ENCODE measurements at regions not wholly inside any gene's neighbourhood (a gene's known extent, or its start where the extent isn't known, plus 50 kb on each side); places are given as distances from the start of the nearest gene placed in this dataset.

DNA sequence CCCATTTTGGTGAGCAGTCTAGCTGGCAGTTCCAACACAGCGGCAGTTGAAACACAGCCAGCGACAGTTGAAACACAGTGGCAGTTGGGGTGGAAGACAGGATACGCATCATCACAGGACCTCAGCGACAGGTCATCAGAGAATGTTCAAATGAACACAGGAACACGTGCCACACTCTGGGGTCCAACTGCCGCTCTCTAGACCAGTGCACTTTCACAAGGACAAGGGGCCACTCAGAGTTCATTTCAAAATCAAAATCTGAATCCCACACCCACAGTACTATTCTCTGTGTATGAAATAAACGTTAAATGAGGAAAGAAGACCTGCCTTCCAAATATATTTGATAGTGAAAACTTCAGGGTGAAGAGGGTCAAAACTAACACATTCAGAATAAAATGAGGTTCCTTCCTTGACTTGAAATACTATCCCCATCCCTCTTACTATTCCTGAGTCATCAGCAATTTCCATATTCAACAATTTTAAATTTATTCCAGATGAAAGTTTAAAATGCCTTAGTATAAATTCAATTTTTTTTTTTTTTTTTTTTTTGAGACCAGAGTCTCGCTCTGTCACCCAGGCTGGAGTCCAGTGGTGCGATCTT, 53.0 kb upstream of the SIMC1 start (continued):
- TF ChIP-seq, protein P1, sequence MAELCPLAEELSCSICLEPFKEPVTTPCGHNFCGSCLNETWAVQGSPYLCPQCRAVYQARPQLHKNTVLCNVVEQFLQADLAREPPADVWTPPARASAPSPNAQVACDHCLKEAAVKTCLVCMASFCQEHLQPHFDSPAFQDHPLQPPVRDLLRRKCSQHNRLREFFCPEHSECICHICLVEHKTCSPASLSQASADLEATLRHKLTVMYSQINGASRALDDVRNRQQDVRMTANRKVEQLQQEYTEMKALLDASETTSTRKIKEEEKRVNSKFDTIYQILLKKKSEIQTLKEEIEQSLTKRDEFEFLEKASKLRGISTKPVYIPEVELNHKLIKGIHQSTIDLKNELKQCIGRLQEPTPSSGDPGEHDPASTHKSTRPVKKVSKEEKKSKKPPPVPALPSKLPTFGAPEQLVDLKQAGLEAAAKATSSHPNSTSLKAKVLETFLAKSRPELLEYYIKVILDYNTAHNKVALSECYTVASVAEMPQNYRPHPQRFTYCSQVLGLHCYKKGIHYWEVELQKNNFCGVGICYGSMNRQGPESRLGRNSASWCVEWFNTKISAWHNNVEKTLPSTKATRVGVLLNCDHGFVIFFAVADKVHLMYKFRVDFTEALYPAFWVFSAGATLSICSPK (IDR thresholded peaks at IDR 0.05; ENCODE audit: borderline replicate concordance) = no peak
- TF ChIP-seq, protein P2, sequence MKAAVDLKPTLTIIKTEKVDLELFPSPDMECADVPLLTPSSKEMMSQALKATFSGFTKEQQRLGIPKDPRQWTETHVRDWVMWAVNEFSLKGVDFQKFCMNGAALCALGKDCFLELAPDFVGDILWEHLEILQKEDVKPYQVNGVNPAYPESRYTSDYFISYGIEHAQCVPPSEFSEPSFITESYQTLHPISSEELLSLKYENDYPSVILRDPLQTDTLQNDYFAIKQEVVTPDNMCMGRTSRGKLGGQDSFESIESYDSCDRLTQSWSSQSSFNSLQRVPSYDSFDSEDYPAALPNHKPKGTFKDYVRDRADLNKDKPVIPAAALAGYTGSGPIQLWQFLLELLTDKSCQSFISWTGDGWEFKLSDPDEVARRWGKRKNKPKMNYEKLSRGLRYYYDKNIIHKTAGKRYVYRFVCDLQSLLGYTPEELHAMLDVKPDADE (conservative IDR thresholded peaks at IDR 0.05; ENCODE audit: control insufficient read depth, low read depth, low read length) = 0 out of 2 replicates have a peak, but pooled peaks have one; percentile 41
- TF ChIP-seq ZBED1 (IDR thresholded peaks at IDR 0.05) (no peak), ZNF24 (IDR thresholded peaks at IDR 0.05) (no peak), ZNF57 (CRISPR knock-in tag; IDR thresholded peaks at IDR 0.05) (no peak), LCOR (CRISPR knock-in tag; IDR thresholded peaks at IDR 0.05) (no peak), MYC (IDR thresholded peaks at IDR 0.05; ENCODE audit: low read depth, low read length) (peak; percentile 73), MYC (CRISPR knock-in tag; IDR thresholded peaks at IDR 0.05; ENCODE audit: borderline replicate concordance, low read depth) (no peak), BHLHE40 (IDR thresholded peaks at IDR 0.05; ENCODE audit: low read length) (peak; percentile 79), KDM1A (IDR thresholded peaks at IDR 0.05) (no peak), SMAD4 (CRISPR knock-in tag; conservative IDR thresholded peaks at IDR 0.05) (peak; percentile 76; the same call in 1 of the 2 replicates), RUNX1 (IDR thresholded peaks at IDR 0.05; ENCODE audit: low read depth) (no peak), NR2C2 (CRISPR knock-in tag; IDR thresholded peaks at IDR 0.05) (0 out of 2 replicates have a peak, but pooled peaks have one; percentile 47), NR2C2 (tag; IDR thresholded peaks at IDR 0.05) (peak; percentile 85), LEF1 (IDR thresholded peaks at IDR 0.05) (no peak), POLR2AphosphoS2 (IDR thresholded peaks at IDR 0.05; ENCODE audit: low read length) (no peak), CTBP1 (IDR thresholded peaks at IDR 0.05; ENCODE audit: borderline replicate concordance) (no peak; the same call in 1 of the 2 replicates)
- TF ChIP-seq, protein P3, sequence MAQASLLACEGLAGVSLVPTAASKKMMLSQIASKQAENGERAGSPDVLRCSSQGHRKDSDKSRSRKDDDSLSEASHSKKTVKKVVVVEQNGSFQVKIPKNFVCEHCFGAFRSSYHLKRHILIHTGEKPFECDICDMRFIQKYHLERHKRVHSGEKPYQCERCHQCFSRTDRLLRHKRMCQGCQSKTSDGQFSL (CRISPR knock-in tag; IDR thresholded peaks at IDR 0.05) = no peak
- TF ChIP-seq, protein P3 (tag; IDR thresholded peaks at IDR 0.05) = peak in 1 of 2 experiments; percentile 40; a peak in 1 of 4 replicates
- TF ChIP-seq, protein P4, sequence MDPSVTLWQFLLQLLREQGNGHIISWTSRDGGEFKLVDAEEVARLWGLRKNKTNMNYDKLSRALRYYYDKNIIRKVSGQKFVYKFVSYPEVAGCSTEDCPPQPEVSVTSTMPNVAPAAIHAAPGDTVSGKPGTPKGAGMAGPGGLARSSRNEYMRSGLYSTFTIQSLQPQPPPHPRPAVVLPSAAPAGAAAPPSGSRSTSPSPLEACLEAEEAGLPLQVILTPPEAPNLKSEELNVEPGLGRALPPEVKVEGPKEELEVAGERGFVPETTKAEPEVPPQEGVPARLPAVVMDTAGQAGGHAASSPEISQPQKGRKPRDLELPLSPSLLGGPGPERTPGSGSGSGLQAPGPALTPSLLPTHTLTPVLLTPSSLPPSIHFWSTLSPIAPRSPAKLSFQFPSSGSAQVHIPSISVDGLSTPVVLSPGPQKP (CRISPR knock-in tag; IDR thresholded peaks at IDR 0.05) = no peak
- TF ChIP-seq, protein P5, sequence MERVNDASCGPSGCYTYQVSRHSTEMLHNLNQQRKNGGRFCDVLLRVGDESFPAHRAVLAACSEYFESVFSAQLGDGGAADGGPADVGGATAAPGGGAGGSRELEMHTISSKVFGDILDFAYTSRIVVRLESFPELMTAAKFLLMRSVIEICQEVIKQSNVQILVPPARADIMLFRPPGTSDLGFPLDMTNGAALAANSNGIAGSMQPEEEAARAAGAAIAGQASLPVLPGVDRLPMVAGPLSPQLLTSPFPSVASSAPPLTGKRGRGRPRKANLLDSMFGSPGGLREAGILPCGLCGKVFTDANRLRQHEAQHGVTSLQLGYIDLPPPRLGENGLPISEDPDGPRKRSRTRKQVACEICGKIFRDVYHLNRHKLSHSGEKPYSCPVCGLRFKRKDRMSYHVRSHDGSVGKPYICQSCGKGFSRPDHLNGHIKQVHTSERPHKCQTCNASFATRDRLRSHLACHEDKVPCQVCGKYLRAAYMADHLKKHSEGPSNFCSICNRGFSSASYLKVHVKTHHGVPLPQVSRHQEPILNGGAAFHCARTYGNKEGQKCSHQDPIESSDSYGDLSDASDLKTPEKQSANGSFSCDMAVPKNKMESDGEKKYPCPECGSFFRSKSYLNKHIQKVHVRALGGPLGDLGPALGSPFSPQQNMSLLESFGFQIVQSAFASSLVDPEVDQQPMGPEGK (CRISPR knock-in tag; IDR thresholded peaks at IDR 0.05; ENCODE audit: borderline replicate concordance) = 0 out of 2 replicates have a peak, but pooled peaks have one; percentile 32
- TF ChIP-seq, protein P6, sequence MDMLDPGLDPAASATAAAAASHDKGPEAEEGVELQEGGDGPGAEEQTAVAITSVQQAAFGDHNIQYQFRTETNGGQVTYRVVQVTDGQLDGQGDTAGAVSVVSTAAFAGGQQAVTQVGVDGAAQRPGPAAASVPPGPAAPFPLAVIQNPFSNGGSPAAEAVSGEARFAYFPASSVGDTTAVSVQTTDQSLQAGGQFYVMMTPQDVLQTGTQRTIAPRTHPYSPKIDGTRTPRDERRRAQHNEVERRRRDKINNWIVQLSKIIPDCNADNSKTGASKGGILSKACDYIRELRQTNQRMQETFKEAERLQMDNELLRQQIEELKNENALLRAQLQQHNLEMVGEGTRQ (CRISPR knock-in tag; IDR thresholded peaks at IDR 0.05) = no peak
